22Rv1 (cell line): ENCODE measurements at regions not wholly inside any gene's neighbourhood (a gene's known extent, or its start where the extent isn't known, plus 50 kb on each side); places are given as distances from the start of the nearest gene placed in this dataset.

Experiments
- ZFX ChIP-seq: fragments of 450-650 bp; IDR thresholded peaks from 2 replicates; pipeline ENCODE4 v1.6.1; 2017; ENCODE audit warnings: antibody characterized with exemption, borderline replicate concordance
- TF ChIP-seq, protein P1 (sequence below): fragments of 450-650 bp; IDR thresholded peaks from 2 replicates; pipeline ENCODE4 v1.5.1; 2017; ENCODE audit warnings: mild to moderate bottlenecking

DNA sequence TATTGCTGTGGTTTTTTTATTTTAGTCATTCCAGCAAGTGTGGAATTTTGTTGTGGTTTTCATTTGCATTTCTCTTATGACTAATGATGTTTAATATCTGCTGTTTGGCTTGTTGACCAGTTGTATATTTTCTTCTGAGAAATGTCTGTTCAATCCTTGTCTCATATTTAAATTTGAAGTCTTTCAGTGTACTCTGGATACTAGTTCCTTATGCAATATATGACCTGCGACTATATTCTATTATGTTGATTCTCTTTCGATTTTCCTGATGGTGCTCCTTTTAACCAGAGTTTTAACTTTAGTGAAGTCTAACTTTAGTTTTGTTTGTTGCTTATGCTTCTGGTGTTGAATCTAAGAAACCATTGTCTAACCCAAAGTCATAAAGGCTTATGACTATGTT lies 1528.0 kb downstream of the TECRL start:
- TF ChIP-seq, protein P1, sequence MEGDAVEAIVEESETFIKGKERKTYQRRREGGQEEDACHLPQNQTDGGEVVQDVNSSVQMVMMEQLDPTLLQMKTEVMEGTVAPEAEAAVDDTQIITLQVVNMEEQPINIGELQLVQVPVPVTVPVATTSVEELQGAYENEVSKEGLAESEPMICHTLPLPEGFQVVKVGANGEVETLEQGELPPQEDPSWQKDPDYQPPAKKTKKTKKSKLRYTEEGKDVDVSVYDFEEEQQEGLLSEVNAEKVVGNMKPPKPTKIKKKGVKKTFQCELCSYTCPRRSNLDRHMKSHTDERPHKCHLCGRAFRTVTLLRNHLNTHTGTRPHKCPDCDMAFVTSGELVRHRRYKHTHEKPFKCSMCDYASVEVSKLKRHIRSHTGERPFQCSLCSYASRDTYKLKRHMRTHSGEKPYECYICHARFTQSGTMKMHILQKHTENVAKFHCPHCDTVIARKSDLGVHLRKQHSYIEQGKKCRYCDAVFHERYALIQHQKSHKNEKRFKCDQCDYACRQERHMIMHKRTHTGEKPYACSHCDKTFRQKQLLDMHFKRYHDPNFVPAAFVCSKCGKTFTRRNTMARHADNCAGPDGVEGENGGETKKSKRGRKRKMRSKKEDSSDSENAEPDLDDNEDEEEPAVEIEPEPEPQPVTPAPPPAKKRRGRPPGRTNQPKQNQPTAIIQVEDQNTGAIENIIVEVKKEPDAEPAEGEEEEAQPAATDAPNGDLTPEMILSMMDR, result no peak
- TF ChIP-seq ZFX, result no peak
